CD4-positive, alpha-beta T cell treated with Interferon alpha-2 for 1 hour (primary cell): ENCODE measurements at regions not wholly inside any gene's neighbourhood (a gene's known extent, or its start where the extent isn't known, plus 50 kb on each side); places are given as distances from the start of the nearest gene placed in this dataset.

ENCODE experiments used
- DNase-seq, 2 donors: peaks; one replicate each; pipeline ENCODE4 v3.0.0-alpha.2; 2020 to 2022

DNA sequence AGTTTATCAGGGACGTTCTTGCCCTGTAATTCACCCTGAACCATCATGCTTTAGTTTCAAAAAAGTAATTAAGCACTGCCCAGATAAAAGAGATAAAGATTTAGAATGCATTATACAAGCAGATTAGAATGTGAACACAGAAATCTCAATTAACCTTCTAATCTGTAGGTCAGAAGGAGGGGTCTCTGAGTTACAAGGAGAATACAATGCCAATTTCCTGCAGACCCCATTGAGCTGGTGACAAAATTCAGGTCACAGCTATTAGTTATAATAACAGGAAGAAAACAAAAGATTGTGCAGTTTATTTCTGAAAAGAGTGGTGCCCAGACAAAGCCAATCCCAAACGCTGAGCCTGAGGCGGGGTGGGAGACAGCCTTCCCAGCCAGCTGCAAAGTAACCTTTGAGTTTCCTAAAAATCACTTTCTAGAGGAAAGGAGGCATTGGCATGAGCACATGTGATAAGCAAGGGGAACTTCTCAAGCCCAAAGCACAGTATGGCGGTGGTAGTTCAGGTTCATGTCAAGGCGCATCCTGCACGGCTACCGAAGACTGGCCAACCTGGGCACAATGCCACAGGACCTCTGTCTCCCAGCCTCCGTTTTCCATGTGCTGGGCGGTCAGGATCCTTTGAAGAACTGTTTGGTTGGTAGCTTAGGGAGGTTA lies 192.5 kb downstream of the TTLL2 start:
- DNase-seq, result no peak

DNA sequence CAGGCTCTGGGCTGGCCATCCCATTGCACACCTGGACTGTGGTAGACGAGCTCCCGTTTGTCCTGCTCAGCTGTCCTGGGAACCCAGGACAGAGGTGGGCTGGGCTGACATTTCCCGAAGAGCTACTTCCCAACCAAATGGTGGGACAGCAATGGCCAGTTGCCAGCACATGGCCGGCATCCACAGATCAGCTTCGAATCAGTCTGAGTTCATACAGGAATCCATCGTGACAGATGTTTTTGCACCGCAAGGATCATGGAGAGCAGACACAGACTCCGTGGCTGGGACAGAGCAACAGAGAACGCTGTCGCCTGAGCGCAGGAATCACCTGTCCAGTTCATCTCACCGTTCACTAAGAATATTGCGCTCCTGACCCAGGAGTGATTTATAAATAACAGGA lies 198.5 kb downstream of the TTLL2 start:
- DNase-seq, result no peak

DNA sequence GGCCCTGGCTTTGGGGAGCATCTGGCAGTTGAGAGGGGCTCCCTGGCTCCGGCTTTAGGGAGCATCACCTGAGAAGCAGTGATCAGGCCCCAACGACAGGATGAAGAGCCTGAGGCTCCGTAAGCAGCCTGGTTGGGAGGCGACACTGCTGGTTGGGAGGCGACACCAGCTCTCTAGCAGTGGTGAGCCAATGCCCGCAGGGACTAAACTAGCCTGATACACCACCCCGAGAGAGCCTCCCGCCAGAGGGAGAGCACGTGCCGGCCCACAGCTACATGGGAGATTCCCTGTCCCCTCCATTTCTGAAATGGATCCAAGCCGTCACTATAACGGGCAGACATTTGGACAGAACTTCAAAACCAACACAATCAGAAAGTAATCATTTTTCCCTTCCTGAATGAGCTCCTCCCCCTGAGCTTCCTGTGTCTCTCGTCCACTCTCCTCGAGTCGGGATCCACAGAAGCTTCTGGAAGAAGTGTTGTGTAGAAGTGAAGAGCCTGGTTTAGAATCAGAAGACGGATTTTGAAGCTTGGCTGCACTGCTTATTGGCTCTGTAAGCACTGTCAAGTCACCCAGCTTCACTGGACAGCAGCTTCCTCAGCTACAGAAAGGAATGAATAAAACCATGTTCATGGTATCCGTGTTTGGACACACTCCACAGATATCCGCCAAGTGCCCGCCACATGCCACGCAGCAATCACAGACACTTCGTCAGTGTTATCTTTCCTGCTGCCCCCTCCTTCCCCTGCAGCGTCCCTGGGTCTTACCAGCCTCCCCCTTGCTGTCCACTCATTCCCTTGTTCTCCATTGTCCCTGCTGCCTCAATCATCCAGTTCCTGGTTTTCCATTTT lies 199.6 kb downstream of the TTLL2 start:
- no peak for DNase-seq

DNA sequence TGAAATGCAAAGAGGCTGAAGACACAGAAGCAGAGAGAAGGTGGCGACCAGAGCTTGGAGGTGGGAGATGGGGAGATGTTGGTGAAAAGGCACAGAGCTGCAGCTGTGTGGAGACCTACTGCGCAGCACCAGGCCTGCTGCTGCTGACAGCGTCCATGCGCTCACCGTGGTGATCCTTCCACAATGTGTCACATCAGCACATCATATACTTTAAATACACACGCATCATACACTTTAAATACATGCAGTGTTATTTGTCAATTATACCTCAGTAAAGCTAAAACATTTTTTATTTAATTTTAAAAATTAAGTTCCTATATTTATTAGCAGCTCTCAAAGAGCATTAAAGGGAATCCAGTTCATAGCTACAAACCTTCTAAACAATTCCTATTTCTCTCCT lies 200.9 kb downstream of the TTLL2 start:
- no peak for DNase-seq

DNA sequence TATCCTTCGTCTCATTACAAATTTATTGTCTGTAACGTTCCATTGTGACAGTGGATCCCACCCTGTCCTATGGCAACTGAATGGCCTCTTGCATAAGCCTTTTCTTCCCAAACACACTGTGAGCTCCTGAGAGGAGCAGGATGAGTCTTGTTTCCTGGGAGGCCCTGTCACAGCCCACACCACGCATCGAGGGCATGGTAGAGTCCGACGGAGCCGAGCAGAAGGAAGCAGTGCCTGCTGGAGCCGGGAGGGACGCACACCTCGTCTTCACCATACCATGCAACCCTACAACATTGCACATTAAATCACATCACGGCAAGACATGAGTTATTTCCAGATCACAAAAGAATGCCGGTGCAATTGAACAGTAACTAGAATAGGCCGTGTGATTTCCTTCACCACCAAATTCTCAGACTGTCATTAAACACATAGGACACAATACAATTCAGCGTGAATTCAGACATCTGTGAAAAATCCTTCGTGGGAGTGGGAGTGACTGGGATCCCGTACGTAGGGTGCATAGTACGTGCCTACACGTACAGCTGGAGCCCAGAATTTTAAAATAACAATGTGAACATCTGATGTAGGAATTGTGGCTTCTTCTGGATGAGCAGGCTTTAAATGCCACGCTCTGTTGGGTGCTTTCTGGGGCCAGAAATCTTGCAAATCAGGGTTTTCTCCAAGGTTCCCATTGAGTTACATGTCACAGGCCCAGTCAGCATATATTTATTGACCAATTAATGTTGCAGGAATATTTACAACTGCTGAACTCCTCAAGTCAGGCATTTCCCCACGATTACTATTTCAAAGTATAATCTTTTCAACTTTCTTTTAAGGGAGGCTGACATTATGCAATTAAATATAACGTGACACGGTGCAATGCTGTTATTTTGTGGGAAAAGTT lies 201.8 kb downstream of the TTLL2 start:
- no peak for DNase-seq

DNA sequence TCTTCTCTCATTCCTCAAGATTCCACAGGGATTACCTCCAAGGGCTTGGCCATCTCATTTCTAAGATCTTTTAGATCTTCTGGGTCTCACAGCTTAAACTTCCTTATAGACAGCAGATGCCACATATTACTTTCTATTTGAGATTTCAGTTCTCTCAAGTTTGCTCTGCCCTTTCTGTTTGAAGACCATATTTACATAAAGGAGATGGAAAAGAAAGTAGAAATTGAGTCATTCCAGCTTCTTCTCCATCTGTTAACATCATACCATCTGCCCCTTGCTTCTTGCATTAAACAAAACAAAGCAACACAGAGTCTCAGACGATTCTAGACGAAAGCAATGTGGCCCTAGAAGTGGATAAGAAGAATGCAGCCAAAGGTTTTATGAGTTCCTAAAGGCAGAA lies 203.4 kb downstream of the TTLL2 start:
- DNase-seq, result no peak

DNA sequence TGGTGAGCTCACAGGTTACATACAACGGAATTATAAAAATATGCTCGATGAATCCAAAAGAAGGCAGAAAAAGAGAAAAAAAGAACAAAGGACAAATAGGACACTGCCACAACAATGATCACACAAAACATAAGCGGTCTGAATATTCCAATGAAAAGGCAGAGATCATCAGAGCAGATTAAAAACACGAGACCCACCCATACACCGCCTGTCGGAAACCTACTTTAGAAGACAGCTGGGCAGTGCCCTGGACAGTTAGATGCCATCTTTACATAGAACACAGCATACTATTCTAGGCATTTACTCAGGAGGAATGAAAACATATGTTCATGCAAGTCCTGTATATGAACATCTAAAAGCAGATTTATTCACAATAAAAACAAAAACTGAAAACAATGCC lies 204.1 kb downstream of the TTLL2 start:
- no peak for DNase-seq

DNA sequence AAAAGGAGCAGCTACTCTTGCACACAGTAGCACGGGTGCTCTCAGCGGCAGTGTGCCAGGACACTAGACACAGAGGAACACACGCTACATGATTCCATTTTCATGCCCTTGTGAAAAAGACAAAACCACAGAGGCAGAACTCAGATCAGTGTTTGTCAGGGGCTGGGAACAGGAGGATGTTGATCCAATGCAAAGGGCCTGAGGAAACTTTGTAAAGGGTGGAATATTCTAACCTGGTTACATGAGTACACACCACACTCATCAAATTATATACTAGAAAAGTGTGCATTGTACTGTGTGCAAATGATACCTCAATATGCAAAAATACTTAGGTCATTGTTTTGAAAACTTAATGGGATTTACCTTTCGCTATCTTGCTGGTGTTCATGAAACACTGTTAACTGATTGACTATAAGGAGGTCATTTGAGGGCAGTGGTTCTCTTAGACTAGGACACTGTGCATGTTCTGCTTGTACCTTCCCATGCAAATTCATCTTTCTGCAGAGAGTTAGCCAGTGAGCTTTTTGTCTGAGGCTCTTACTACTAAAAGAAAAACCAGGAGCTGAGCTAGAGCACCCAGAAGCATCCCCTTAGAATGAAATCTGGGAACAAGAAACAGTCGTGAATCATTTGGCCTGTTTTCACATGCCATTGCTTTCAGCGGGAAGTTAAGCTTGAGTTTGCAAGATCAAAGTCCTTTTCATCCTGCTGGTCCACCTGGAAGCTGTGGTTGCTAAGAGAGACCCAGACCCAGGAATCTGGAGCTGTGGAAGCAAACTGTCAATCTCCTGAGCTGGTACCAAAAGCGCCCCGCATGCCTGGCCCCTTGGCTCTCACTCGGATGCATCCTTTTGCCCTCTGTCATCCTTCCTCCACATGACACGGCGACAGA lies 204.8 kb downstream of the TTLL2 start:
- DNase-seq, result no peak

DNA sequence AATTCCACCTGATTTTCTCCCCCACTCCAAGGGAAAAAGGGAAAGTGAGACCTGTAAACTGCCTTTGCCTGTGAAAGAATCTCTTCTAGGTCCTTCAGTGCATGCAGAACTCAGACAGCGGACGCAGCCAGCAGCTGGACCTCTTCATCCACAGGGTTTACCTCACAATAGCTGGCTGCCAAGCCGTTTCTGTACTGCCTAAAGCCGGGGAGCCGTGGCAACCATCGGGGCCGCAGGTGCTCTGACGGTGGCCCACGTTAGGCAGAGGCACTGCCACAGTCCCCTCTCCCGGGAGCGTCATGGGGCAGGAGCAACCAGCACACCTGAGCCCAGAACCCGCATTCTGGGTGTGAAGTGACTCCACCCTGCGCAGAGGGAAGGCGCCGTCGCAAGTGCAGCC lies 206.1 kb downstream of the TTLL2 start:
- DNase-seq, result no peak

DNA sequence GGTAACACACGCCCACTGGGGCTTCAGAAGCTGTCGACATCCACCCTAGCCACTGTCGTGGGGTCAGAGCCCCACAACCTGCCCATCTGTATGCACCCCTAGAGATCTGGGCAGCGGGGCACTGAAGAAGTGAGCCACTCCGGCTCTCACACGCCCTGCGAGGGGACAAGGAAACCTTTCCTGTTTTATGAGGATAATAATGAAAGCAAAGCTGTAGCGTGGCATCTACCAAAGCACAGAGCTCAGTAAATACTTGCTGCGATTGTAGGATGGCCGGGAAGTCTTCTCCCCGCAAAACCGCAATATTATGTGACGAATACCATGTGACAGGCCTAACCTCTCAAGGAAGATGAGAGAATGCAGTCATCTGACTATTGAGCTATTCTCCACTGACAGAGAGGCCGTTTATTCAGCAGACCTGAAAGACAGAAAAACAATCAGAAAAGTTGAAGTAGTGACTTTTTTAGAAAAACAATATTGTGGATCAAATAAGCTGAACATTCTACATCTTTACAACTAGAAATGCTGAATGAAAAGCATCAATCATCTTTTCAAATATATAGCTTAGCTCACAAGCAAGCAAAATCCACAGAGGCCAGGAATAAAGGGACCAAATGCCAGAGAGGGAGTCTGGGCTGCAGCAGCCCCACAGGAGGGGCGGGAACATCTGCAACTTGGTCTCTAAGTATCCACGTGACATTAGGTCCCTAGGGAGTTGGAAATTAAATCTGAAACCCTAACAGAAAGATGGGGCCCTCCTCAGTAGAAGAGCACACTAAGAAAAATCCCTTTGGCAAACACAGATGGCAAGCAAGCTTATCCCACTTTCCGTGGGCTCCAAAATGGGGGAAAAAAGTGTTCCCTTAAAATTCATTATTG lies 207.8 kb downstream of the TTLL2 start:
- DNase-seq, result no peak

DNA sequence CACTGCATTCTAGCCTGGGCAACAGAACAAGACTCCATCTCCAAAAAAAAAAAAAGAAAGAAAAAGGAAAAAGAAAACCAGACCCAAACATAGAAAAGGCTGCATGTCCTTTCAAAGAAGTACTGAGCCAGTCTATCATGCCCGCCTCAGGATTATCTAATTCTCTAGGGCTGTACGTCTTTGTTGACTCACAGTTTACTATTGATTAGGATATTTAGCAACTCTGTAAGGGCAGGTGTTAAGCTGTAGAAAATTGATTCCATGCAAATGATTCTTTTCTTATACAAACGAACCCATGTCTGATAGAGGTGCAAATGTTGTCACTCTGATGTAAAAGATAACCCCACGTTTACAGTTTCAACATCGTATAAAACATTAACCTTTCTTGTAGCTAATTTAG lies 209.0 kb downstream of the TTLL2 start:
- no peak for DNase-seq

DNA sequence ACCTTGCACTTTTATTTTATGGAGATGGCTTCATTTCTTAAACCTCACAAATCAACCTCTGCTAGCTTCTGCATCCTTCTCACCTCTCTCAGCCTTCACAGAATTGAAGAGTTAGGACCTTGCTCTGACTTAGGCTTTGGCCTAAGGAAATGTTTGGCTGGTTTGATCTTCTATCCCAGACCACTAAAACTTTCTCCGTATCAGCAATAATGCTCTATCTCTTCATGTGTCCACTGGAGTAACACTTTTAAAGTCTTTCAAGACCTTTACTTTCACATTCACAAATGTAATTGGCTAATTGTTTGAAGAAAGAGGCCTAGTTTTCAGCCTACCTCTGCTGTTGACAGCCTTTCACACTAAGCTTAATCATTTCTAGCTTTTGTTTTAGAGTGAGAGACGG lies 212.9 kb downstream of the TTLL2 start:
- DNase-seq, result no peak

DNA sequence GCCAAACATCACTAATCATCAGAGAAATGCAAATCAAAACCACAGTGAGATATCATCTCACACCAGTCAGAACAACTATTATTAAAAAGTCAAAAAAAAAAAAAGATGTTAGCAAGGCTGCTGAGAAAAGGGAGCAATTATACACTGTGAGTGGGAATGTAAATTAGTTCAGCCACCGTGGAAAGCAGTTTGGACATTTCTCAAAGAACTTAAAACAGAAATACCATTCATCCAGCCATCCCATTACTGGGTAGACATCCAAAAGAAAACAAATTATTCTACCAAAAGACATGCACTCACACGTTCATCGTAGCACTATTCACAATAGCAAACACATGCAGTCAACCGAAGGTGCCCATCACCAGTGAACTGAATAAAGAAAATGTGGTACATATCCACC lies 213.9 kb downstream of the TTLL2 start:
- no peak for DNase-seq

DNA sequence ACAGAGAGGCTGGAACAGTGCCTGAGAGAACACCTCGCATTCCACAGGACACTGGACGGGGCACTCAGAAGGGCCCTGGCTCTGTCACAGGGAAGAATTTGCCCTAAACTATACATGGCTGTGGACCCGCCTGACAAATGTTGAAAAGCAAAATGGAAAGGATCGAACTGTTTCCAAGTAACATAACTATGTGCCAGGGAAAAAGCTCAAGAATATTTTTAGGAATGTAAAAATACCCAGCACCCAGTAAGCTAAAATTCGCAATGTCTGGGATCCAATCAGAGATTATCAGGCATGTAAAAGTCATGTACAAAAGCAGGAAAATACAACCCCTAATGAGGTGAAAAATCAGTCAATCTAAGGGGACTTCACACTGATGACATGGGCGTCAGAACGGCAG lies 215.9 kb downstream of the TTLL2 start:
- DNase-seq, result no peak

DNA sequence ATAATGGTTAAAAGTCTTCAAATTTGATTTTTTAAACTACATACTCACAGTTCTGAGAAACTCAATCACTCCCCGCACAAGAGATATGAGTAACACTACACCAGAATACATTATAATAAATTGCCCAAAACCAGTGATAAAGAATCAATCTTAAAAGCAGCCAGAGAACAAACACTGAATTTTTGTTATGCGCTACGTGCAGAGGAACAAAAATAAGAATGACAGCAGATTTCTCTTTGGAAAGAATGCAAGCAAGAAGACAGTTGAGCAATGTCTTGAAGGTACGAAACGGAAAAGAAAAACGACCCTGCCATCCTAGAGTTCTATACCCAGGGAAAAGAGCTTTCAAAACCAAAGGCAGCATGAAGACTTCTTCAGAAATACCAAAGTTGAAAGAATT lies 216.7 kb downstream of the TTLL2 start:
- DNase-seq, result no peak

DNA sequence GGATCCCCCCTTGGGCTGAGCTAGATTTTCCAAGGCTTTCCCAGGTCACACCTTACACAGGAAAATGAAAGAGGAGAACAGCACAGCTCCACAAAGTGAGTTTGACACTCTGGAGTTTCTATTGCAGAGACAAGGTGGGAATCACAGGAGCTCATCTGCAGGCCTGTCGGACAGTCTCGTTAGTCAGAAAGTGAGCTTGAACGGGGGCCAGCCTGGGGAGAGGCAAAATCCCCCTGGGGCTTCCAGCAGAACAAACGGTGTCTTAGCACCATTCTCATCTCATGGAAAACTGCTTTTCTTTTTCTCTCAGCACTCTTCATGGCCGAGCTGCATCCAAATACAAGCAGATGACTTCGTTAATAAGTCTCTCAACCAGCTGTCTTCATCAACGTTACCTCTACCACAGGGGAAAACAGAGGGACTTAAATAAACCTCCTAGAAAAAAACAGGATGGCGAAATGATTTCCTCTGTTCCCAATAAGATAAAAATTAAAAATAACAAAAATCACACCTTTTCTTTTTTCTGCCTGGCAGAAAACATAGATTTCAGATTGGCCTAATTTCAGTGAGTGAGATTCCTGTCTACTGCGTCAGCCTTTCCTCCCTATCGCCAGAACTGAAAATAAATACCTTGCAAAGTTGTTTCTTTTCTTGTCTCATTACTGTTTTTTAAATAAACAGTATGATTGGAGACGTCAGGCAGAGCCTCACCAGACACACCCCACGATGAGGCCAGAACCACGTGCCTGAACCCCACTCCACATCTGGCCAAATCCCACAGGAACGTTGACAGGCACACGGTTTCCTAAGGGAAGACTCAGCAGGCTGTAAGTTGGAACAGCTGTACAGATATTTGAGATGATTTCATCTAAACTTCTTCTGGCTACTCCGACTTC lies 219.0 kb downstream of the TTLL2 start:
- DNase-seq, result no peak

DNA sequence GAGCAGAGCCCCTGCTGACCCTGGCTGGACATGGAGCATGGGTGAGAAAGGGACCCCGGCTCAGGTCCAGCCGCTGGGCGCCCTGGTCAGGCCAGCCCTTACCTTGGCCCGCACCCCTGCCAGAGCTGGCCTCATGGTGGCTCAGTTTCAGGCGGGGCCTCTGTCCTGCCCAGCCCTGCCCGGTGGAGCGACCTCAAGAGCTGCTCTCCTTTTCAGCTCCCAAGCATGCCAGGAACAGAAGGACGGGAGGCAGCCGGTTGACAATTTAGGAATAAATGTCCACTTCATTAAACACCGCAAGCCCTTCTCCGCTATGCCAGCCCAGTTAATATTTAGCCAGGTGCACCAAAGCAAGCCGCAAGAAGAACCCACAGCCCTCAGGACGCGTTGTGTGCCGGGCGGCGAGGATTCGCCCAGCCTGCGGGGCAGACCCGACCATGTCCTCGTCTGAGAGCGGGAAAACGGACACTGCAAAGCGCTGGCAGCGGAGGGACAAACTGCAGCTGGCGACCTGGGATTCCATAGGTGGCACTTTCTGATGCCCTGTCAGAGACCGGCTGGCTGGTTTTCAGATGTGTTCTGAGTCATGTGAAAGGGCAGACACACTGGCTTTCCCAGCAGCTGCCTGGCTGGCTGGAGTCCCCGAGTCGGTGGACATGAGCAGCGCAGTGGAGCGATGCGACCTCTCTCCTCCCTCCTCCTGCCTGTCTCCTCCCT lies 221.9 kb downstream of the TTLL2 start:
- DNase-seq, result no peak

DNA sequence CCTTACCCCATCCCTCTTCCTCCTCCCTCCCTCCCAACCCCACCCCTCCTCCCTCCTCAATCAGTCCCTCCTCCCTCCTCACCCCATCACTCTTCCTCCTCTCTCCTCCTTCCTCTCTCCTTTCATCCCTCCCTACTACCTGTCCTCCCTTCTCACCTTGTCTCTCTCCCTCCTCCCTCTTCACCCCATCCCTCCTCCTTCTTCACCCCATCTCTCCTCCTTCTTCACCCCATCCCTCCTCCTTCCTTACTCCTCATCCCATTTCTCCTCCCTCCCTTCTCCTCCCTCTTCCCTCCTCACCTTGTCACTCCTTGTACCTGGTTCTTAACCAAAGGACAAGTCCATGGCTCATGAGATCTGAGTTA lies 222.4 kb downstream of the TTLL2 start:
- DNase-seq, result no peak

DNA sequence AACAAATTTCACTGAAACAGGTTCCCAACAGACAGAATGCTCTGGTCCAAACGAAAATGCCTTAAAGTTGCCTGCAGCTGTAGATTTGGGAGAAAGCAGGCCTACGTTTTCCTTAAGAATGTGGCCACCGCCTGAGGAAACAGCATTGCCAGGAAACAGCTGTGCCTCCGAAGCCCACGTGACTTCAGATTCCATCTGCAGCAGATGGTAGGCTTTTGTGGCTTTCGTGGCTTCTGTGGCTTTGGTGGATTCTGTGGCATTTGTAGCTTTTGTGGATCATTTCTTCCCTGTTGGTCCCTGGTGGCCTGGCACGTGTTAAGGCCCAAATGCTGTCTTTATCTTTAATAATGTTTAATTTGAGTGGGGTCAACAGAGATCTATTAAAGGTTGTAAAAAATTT lies 222.9 kb downstream of the TTLL2 start:
- no peak for DNase-seq

DNA sequence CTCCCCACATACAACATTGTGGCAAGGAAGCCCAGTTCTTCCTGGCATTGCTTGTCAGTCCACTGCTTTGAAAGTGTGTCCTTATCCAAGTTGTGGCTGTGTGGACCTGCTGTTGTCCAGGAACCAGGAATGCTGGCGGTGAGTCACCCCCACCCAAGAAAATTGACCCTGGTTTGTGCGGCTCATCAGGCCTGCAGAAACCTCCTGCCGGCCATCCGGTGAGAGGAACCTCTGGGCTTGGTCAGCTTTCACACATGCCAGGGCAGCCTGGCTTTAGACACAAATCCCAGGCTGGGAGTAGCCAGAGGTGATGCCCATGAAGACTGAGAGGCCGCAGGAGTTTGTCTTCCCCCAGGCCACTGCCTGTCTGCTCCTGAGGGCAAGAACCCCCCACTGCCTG lies 223.6 kb downstream of the TTLL2 start:
- no peak for DNase-seq
